NCI-H510A treated with DMSO at 0.1 percent for 48 hours (cell line): ENCODE measurements at regions not wholly inside any gene's neighbourhood (a gene's known extent, or its start where the extent isn't known, plus 50 kb on each side); places are given as distances from the start of the nearest gene placed in this dataset.

ENCODE experiments used
- DNase-seq: peaks from one replicate; lab custom pipeline; 2025; lab: John Stamatoyannopoulos, UW

- no peak for DNase-seq
These were observed 71.0 kb downstream of the RFLNA start for GRCh38 chr12:124365726-124366430.
